HG03439 (cell line): ENCODE measurements at regions not wholly inside any gene's neighbourhood (a gene's known extent, or its start where the extent isn't known, plus 50 kb on each side); places are given as distances from the start of the nearest gene placed in this dataset.

Source experiments
- ATAC-seq: cut with Tn5 transposase; IDR thresholded peaks from one replicate; pipeline ENCODE4 v1.9.1; 2021; ENCODE audit warnings: mild to moderate bottlenecking, moderate library complexity; ENCODE audit not compliant: unreplicated experiment

GRCh38 chr16:17617021-17617552 is 146.3 kb upstream of the XYLT1 start:
- ATAC-seq: no peak

GRCh38 chr16:17612336-17612735 is 141.6 kb upstream of the XYLT1 start:
- no peak for ATAC-seq

GRCh38 chr16:17607609-17608008 is 136.8 kb upstream of the XYLT1 start:
- no peak for ATAC-seq

- ATAC-seq: no peak
Measured at GRCh38 chr16:17607075-17607509, 136.3 kb upstream of the XYLT1 start.

GRCh38 chr16:17606460-17606859 is 135.7 kb upstream of the XYLT1 start:
- no peak for ATAC-seq

GRCh38 chr16:17605784-17606183 is 135.0 kb upstream of the XYLT1 start:
- ATAC-seq: no peak

- no peak for ATAC-seq
Measured at GRCh38 chr16:17603626-17604025, 132.9 kb upstream of the XYLT1 start.

- ATAC-seq: no peak
Measured at GRCh38 chr16:17602678-17603077, 131.9 kb upstream of the XYLT1 start.

GRCh38 chr16:17598968-17599367 is 128.2 kb upstream of the XYLT1 start:
- ATAC-seq: no peak

GRCh38 chr16:17591655-17592405 is 121.1 kb upstream of the XYLT1 start:
- ATAC-seq: no peak

- ATAC-seq: no peak
Measured at GRCh38 chr16:17590711-17591654, 120.2 kb upstream of the XYLT1 start.

GRCh38 chr16:17589898-17590297 is 119.1 kb upstream of the XYLT1 start:
- ATAC-seq: no peak

- ATAC-seq: no peak
Measured at GRCh38 chr16:17585449-17586074, 114.8 kb upstream of the XYLT1 start.

- ATAC-seq: no peak
Measured at GRCh38 chr16:17578981-17579874, 108.5 kb upstream of the XYLT1 start.

- no peak for ATAC-seq
Measured at GRCh38 chr16:17574256-17574655, 103.5 kb upstream of the XYLT1 start.

- no peak for ATAC-seq
Measured at GRCh38 chr16:17572145-17572544, 101.4 kb upstream of the XYLT1 start.

GRCh38 chr16:17571499-17572093 is 100.8 kb upstream of the XYLT1 start:
- no peak for ATAC-seq

- ATAC-seq: no peak
Measured at GRCh38 chr16:17568239-17568638, 97.5 kb upstream of the XYLT1 start.

- ATAC-seq: no peak
Measured at GRCh38 chr16:17567455-17567854, 96.7 kb upstream of the XYLT1 start.
